ENCODE measurements at regions not wholly inside any gene's neighbourhood (a gene's known extent, or its start where the extent isn't known, plus 50 kb on each side); places are given as distances from the start of the nearest gene placed in this dataset.
A peak's percentile ranks its signal among the peaks of the same experiment; 100 is the strongest.

GRCh38 chr6:3991941-3992340 lies 87.0 kb downstream of the FAM217A start:
- peak; percentile 46 for DNase-seq
- Mint-ChIP-seq H3K4me3 (no peak overlapping the region), H3K27ac (no peak overlapping the region), H3K27me3 (ENCODE audit: insufficient read depth) (no peaks in the 10 kb centered on the region), H3K36me3 (ENCODE audit: low read depth) (peaks cover 2% of the 10 kb centered on the region), H3K9me3 (no peaks in the 10 kb centered on the region), H3K4me1 (peaks cover 38% of the 10 kb centered on the region)
- peaks cover 6% of the 10 kb centered on the region for H3K4me1 ChIP-seq (ENCODE audit: control insufficient read depth, insufficient read depth, low read length)
- H3K9me3 ChIP-seq (ENCODE audit: control insufficient read depth, low read length) = no peaks in the 10 kb centered on the region
- no peak for TF ChIP-seq CTCF (conservative IDR thresholded peaks at IDR 0.05)
- H3K36me3 ChIP-seq (ENCODE audit: control insufficient read depth, insufficient read depth, low read length) = no peaks in the 10 kb centered on the region
- WGBS, 2 experiments (ENCODE audit: insufficient coverage in 1 of 2, insufficient read length in 1 of 2) = 61 to 77% methylated on average over 4 of the region's 4 CpGs
- no peak overlapping the region for H3K9ac ChIP-seq (ENCODE audit: extremely low read depth, low read length, poor library complexity, severe bottlenecking)
- peak overlapping the region; percentile 42 for H3K4me3 ChIP-seq (ENCODE audit: low read length)
- no peak overlapping the region for H3K27ac ChIP-seq (ENCODE audit: low read depth, low read length)
- H3K27me3 ChIP-seq (ENCODE audit: control insufficient read depth, insufficient read depth, low read length, poor library complexity, severe bottlenecking) = no peaks in the 10 kb centered on the region

GRCh38 chr6:3996349-3996748 lies 82.6 kb downstream of the FAM217A start:
- Histone ChIP-seq H3K36me3 (ENCODE audit: control insufficient read depth, insufficient read depth, low read length) (no peaks in the 10 kb centered on the region), H3K4me3 (ENCODE audit: low read length) (no peak overlapping the region), H3K27me3 (ENCODE audit: control insufficient read depth, insufficient read depth, low read length, poor library complexity, severe bottlenecking) (no peaks in the 10 kb centered on the region), H3K4me1 (ENCODE audit: control insufficient read depth, insufficient read depth, low read length) (peaks cover 6% of the 10 kb centered on the region), H3K27ac (ENCODE audit: low read depth, low read length) (peak overlapping the region; percentile 21), H3K9me3 (ENCODE audit: control insufficient read depth, low read length) (no peaks in the 10 kb centered on the region), H3K9ac (ENCODE audit: extremely low read depth, low read length, poor library complexity, severe bottlenecking) (no peak overlapping the region)
- H3K27ac Mint-ChIP-seq = no peak overlapping the region
- no peaks in the 10 kb centered on the region for H3K36me3 Mint-ChIP-seq (ENCODE audit: low read depth)
- DNase-seq = no peak
- no peak for TF ChIP-seq CTCF (conservative IDR thresholded peaks at IDR 0.05)
- peaks cover 35% of the 10 kb centered on the region for H3K4me1 Mint-ChIP-seq
- H3K27me3 Mint-ChIP-seq (ENCODE audit: insufficient read depth) = no peaks in the 10 kb centered on the region
- H3K9me3 Mint-ChIP-seq = no peaks in the 10 kb centered on the region
- no peak overlapping the region for H3K4me3 Mint-ChIP-seq
- WGBS, 2 experiments (ENCODE audit: insufficient coverage in 1 of 2, insufficient read length in 1 of 2) = 73 to 82% methylated on average over 3 of the region's 4 CpGs

- 85% methylated on average over 3 of the region's 3 CpGs; no CpG with 5 or more reads in 1 of the 2 experiments for WGBS, 2 experiments (ENCODE audit: insufficient coverage in 1 of 2, insufficient read length in 1 of 2)
- no peak for TF ChIP-seq CTCF (conservative IDR thresholded peaks at IDR 0.05)
- Mint-ChIP-seq H3K36me3 (ENCODE audit: low read depth) (peaks cover 2% of the 10 kb centered on the region), H3K27me3 (ENCODE audit: insufficient read depth) (no peaks in the 10 kb centered on the region), H3K4me3 (no peak overlapping the region), H3K27ac (no peak overlapping the region), H3K9me3 (no peaks in the 10 kb centered on the region), H3K4me1 (peaks cover 30% of the 10 kb centered on the region)
- Histone ChIP-seq H3K9me3 (ENCODE audit: control insufficient read depth, low read length) (no peaks in the 10 kb centered on the region), H3K9ac (ENCODE audit: extremely low read depth, low read length, poor library complexity, severe bottlenecking) (no peak overlapping the region), H3K27me3 (ENCODE audit: control insufficient read depth, insufficient read depth, low read length, poor library complexity, severe bottlenecking) (no peaks in the 10 kb centered on the region), H3K27ac (ENCODE audit: low read depth, low read length) (peak overlapping the region; percentile 72), H3K4me1 (ENCODE audit: control insufficient read depth, insufficient read depth, low read length) (peaks cover 6% of the 10 kb centered on the region), H3K4me3 (ENCODE audit: low read length) (no peak overlapping the region), H3K36me3 (ENCODE audit: control insufficient read depth, insufficient read depth, low read length) (no peaks in the 10 kb centered on the region)
- no peak for DNase-seq
Observed at GRCh38 chr6:3997177-3997770, 81.7 kb downstream of the FAM217A start.
